ENCODE measurements at regions not wholly inside any gene's neighbourhood (a gene's known extent, or its start where the extent isn't known, plus 50 kb on each side); places are given as distances from the start of the nearest gene placed in this dataset.

DNA sequence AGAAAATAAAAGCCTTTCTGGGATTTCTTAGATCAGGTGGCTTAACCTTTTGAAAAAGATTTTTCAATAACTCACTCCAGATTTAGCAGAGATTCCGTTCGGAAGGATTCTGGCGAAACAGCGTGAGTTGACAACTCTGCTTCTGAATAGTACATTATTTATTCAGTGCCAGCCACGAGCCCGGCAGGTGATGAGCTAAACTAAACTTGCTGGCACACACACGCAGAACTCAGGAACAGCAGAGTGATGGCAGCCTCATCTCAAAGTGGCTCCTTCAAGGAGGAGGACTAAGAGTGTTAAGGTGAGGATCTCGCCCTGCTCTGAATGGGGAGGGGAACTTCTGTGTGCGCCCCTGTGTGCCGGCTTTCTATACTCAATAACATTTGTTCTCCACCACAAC lies 114.3 kb downstream of the FAM43A start:
- TF ChIP-seq, protein P1, sequence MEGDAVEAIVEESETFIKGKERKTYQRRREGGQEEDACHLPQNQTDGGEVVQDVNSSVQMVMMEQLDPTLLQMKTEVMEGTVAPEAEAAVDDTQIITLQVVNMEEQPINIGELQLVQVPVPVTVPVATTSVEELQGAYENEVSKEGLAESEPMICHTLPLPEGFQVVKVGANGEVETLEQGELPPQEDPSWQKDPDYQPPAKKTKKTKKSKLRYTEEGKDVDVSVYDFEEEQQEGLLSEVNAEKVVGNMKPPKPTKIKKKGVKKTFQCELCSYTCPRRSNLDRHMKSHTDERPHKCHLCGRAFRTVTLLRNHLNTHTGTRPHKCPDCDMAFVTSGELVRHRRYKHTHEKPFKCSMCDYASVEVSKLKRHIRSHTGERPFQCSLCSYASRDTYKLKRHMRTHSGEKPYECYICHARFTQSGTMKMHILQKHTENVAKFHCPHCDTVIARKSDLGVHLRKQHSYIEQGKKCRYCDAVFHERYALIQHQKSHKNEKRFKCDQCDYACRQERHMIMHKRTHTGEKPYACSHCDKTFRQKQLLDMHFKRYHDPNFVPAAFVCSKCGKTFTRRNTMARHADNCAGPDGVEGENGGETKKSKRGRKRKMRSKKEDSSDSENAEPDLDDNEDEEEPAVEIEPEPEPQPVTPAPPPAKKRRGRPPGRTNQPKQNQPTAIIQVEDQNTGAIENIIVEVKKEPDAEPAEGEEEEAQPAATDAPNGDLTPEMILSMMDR (IDR thresholded peaks at IDR 0.05): no peak
- TF ChIP-seq EZH2 (IDR thresholded peaks at IDR 0.05) (no peak), EZH2phosphoT487 (IDR thresholded peaks at IDR 0.05) (no peak)
